ENCODE measurements at regions not wholly inside any gene's neighbourhood (a gene's known extent, or its start where the extent isn't known, plus 50 kb on each side); places are given as distances from the start of the nearest gene placed in this dataset.

DNA sequence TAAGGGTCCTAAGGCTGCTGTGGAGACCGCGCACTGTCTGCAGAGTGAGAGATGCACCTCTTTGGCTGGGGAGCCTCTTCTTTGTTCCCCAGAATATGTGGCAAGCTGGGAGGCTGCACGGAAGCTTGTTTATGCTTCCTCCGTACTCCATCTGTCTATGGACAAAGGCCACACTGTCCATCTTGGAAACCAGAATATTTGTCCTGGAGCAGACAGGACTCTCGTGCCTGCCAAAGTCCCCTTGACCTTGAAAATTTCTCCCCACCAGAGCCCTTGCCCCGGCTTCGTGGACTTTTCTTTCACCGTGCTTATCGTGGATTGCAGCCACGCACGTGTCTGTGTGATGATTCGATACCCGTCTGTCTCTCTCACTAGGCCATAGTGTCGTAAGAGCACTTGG, 147.4 kb downstream of the NSG2 start:
- TF ChIP-seq, protein P1, sequence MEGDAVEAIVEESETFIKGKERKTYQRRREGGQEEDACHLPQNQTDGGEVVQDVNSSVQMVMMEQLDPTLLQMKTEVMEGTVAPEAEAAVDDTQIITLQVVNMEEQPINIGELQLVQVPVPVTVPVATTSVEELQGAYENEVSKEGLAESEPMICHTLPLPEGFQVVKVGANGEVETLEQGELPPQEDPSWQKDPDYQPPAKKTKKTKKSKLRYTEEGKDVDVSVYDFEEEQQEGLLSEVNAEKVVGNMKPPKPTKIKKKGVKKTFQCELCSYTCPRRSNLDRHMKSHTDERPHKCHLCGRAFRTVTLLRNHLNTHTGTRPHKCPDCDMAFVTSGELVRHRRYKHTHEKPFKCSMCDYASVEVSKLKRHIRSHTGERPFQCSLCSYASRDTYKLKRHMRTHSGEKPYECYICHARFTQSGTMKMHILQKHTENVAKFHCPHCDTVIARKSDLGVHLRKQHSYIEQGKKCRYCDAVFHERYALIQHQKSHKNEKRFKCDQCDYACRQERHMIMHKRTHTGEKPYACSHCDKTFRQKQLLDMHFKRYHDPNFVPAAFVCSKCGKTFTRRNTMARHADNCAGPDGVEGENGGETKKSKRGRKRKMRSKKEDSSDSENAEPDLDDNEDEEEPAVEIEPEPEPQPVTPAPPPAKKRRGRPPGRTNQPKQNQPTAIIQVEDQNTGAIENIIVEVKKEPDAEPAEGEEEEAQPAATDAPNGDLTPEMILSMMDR (IDR thresholded peaks at IDR 0.05), result no peak
- TF ChIP-seq POLR2A (IDR thresholded peaks at IDR 0.05) (no peak), EP300 (IDR thresholded peaks at IDR 0.05) (no peak)
